Breast epithelium (tissue), 4 donors: ENCODE measurements at regions not wholly inside any gene's neighbourhood (a gene's known extent, or its start where the extent isn't known, plus 50 kb on each side); places are given as distances from the start of the nearest gene placed in this dataset.
A peak's percentile ranks its signal among the peaks of the same experiment; 100 is the strongest.

ENCODE experiments used
- DNase-seq, 2 donors: peaks; one replicate each; pipeline ENCODE4 v3.0.0-alpha.2; 2019; ENCODE audit warnings: low spot score in 2 of 2
- H3K27ac ChIP-seq, 2 donors: fragments of 200-600 bp; sonication (generic) in 1 of 2; one replicate each; pipeline ENCODE4 v1.5.1; 2016 to 2019; ENCODE audit warnings: mild to moderate bottlenecking in 1 of 2
- H3K27me3 ChIP-seq, 2 donors: fragments of 200-600 bp; sonication (generic) in 1 of 2; one replicate each; pipeline versions ENCODE4 v1.5.1 to v1.6.0; 2017 to 2019; ENCODE audit warnings: control low read depth in 1 of 2, mild to moderate bottlenecking in 1 of 2
- H3K36me3 ChIP-seq: fragments of 200-600 bp; one replicate; pipeline ENCODE4 v1.5.1; 2019
- H3K4me1 ChIP-seq, 2 donors: fragments of 200-600 bp; sonication (generic); one replicate each; pipeline ENCODE4 v1.5.1; 2016 to 2019; ENCODE audit warnings: control low read depth in 1 of 2
- H3K4me3 ChIP-seq, 3 donors: fragments of 200-600 bp; sonication (generic); 1 replicate in 2 of 3; 2 replicates in 1 of 3; pipeline ENCODE4 v1.5.1; 2016 to 2019; ENCODE audit warnings: mild to moderate bottlenecking in 3 of 3, moderate library complexity in 2 of 3
- H3K9me3 ChIP-seq, 2 donors: fragments of 200-600 bp; sonication (generic) in 1 of 2; one replicate each; pipeline ENCODE4 v1.5.1; 2016 to 2019; ENCODE audit warnings: control low read depth in 1 of 2
- CTCF ChIP-seq, 3 donors: fragments of 450-650 bp; IDR thresholded peaks; one replicate each; pipeline ENCODE4 v1.5.1; 2016 to 2017; ENCODE audit warnings: antibody characterized with exemption in 3 of 3, mild to moderate bottlenecking in 3 of 3, moderate library complexity in 3 of 3
- POLR2A ChIP-seq: fragments of 450-650 bp; IDR thresholded peaks from one replicate; pipeline ENCODE4 v1.6.1; 2016; ENCODE audit warnings: antibody characterized with exemption, mild to moderate bottlenecking, moderate library complexity
- POLR2AphosphoS5 ChIP-seq, 3 donors: sonication (generic); formaldehyde crosslinking; IDR thresholded peaks; one replicate each; pipeline ENCODE4 v1.6.1; 2017; ENCODE audit warnings: antibody characterized with exemption in 3 of 3
- intact Hi-C: fragments of 100-400 bp; cut with DNase I; formaldehyde crosslinking; loops from one replicate; pipeline ENCODE4 v1.15.1; 2023; ENCODE audit warnings: low total_unique reads

DNA sequence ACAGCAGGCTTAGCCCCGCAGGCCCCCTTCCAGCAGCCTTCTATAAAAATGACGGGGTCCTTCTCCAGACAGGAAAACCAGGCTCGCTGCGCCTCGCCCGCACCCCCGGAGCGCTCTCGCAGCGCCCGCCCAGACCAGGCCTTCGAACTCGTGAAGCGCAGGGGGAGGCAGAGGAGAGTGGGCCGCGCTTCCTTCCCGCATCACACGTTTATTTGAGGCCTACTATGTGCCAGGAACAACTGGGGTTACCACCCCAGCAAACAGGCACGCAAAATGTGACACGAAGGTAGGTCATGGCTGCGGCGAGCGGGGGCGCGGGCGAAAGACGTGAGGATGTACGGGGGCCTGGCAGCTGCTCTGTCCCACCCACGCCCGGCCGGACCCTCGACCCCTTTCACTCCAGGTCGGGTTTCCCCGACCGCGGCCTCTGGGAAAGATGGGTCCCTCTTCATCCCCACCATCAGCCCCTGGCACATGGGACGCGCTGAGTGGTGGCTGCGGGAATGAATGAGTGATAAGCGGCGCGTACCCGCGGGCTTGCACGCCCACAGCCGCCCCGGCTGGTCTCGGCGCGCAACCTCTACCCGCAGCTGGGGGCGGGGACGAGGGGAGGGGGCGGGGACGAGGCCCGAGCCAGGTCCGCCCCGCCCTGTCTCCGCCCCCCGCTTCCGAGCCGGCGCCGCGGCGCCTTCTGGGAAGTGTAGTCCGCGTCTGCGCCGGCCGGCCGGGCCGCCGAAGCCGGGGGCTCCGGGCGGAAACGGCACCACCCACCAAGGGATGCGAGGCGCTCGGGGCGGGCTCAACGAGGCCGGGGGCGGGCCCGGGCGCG is 59.1 kb downstream of the ZNF467 start:
- Histone ChIP-seq H3K9me3 (peaks cover 16 to 21% of the 10 kb centered on the region in 2 donors), H3K27me3 (no peaks in the 10 kb centered on the region), H3K27ac (peak overlapping the region; percentile 73 to 90), H3K4me1 (peaks cover 0 to 6% of the 10 kb centered on the region in 2 donors), H3K36me3 (no peaks in the 10 kb centered on the region), H3K4me3 (peak overlapping the region; percentile 47 to 89 (median 68))
- TF ChIP-seq CTCF (IDR thresholded peaks at IDR 0.05) (no peak), POLR2A (no peak), POLR2AphosphoS5 (IDR thresholded peaks at IDR 0.05) (no peak)
- peak; percentile 77 to 81 for DNase-seq
- intact Hi-C loops: no loop called here

GRCh38 chr7:149713731-149714068 is 59.7 kb downstream of the ZNF467 start:
- H3K27me3 ChIP-seq: no peaks in the 10 kb centered on the region
- H3K4me1 ChIP-seq: peaks cover 0 to 6% of the 10 kb centered on the region in 2 donors
- no peak overlapping the region for H3K27ac ChIP-seq
- H3K36me3 ChIP-seq: no peaks in the 10 kb centered on the region
- no peak for TF ChIP-seq POLR2AphosphoS5 (IDR thresholded peaks at IDR 0.05)
- TF ChIP-seq POLR2A: no peak
- TF ChIP-seq CTCF (IDR thresholded peaks at IDR 0.05): no peak
- H3K9me3 ChIP-seq: peaks cover 16 to 22% of the 10 kb centered on the region in 2 donors
- peak overlapping the region; percentile 47 to 89 (median 68) for H3K4me3 ChIP-seq
- intact Hi-C loops: no loop called here
- no peak for DNase-seq

GRCh38 chr7:149713061-149713730 is 60.2 kb downstream of the ZNF467 start:
- H3K4me1 ChIP-seq: peaks cover 0 to 6% of the 10 kb centered on the region in 2 donors
- H3K4me3 ChIP-seq: peak overlapping the region in 1 of 3 donors; percentile 89
- no peaks in the 10 kb centered on the region for H3K27me3 ChIP-seq
- DNase-seq: no peak
- peaks cover 16 to 22% of the 10 kb centered on the region in 2 donors for H3K9me3 ChIP-seq
- no peaks in the 10 kb centered on the region for H3K36me3 ChIP-seq
- intact Hi-C loops: no loop called here
- H3K27ac ChIP-seq: no peak overlapping the region
- TF ChIP-seq POLR2A (no peak), CTCF (IDR thresholded peaks at IDR 0.05) (no peak), POLR2AphosphoS5 (IDR thresholded peaks at IDR 0.05) (no peak)

GRCh38 chr7:149708026-149708425 is 65.4 kb downstream of the ZNF467 start:
- TF ChIP-seq POLR2A: no peak
- TF ChIP-seq POLR2AphosphoS5 (IDR thresholded peaks at IDR 0.05): no peak
- TF ChIP-seq CTCF (IDR thresholded peaks at IDR 0.05): no peak
- H3K9me3 ChIP-seq: peaks cover 16 to 22% of the 10 kb centered on the region in 2 donors
- no peaks in the 10 kb centered on the region for H3K27me3 ChIP-seq
- H3K27ac ChIP-seq: no peak overlapping the region
- DNase-seq: no peak
- intact Hi-C loops: no loop called here
- no peaks in the 10 kb centered on the region for H3K4me1 ChIP-seq
- H3K36me3 ChIP-seq: no peaks in the 10 kb centered on the region
- no peak overlapping the region for H3K4me3 ChIP-seq

DNA sequence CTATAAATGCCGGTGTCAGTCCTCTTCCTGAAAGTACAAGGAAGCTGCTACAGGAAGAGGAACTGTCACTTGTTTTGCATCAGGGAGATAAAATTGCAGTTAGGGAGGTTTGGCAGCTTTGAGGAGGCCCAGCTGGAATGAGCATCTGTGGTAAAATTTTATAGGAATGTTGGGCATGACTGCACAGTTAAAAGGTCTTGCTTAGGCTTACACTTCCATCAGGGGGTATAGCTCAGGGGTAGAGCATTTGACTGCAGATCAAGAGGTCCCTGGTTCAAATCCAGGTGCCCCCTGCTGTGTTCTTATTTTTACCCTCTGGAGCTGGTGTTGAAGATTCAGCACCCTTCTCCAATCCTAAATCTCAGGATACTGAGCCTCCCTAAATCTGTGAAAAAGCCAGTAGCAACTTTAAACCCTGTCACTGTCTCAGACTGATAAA is 65.9 kb downstream of the ZNF467 start:
- Histone ChIP-seq H3K27ac (no peak overlapping the region), H3K4me3 (no peak overlapping the region), H3K4me1 (no peaks in the 10 kb centered on the region), H3K36me3 (no peaks in the 10 kb centered on the region), H3K9me3 (peaks cover 16 to 22% of the 10 kb centered on the region in 2 donors), H3K27me3 (no peaks in the 10 kb centered on the region)
- intact Hi-C loops: no loop called here
- TF ChIP-seq POLR2A (no peak), CTCF (IDR thresholded peaks at IDR 0.05) (no peak), POLR2AphosphoS5 (IDR thresholded peaks at IDR 0.05) (no peak)
- DNase-seq: no peak
